AG20443 (cell line): ENCODE measurements at regions not wholly inside any gene's neighbourhood (a gene's known extent, or its start where the extent isn't known, plus 50 kb on each side); places are given as distances from the start of the nearest gene placed in this dataset.
"Not testable (repeated sequence)": the region's sequence is repeated elsewhere in the genome, so short reads cannot be mapped to it uniquely, and the experiment has no call there.

ENCODE experiments used
- DNase-seq: peaks from one replicate; pipeline ENCODE4 v3.0.0; 2012; ENCODE audit warnings: low spot score, mixed read lengths

- no peak for DNase-seq
These were observed 522.4 kb upstream of the NAALADL2 start for GRCh38 chr3:174336784-174337183.

GRCh38 chr3:174337227-174337626, 521.9 kb upstream of the NAALADL2 start:
- DNase-seq = no peak

- no peak for DNase-seq
These were observed 518.2 kb upstream of the NAALADL2 start for GRCh38 chr3:174340624-174341587.

- DNase-seq = no peak
These were observed 517.0 kb upstream of the NAALADL2 start for GRCh38 chr3:174342171-174342570.

GRCh38 chr3:174342941-174343501, 516.1 kb upstream of the NAALADL2 start:
- DNase-seq = peak; percentile 26

- no peak for DNase-seq
These were observed 513.0 kb upstream of the NAALADL2 start for GRCh38 chr3:174346141-174346540.

GRCh38 chr3:174346571-174346970, 512.6 kb upstream of the NAALADL2 start:
- DNase-seq = no peak

- no peak for DNase-seq
These were observed 511.5 kb upstream of the NAALADL2 start for GRCh38 chr3:174347474-174348138.

GRCh38 chr3:174352227-174352626, 506.9 kb upstream of the NAALADL2 start:
- DNase-seq = no peak

- peak; percentile 17 for DNase-seq
These were observed 503.6 kb upstream of the NAALADL2 start for GRCh38 chr3:174355505-174355904.

- no peak for DNase-seq
These were observed 502.5 kb upstream of the NAALADL2 start for GRCh38 chr3:174356596-174356995.

GRCh38 chr3:174358252-174358651, 500.9 kb upstream of the NAALADL2 start:
- no peak for DNase-seq

- DNase-seq = no peak
These were observed 496.6 kb upstream of the NAALADL2 start for GRCh38 chr3:174362556-174362955.

- DNase-seq = no peak
These were observed 495.9 kb upstream of the NAALADL2 start for GRCh38 chr3:174363256-174363655.

- no peak for DNase-seq
These were observed 493.3 kb upstream of the NAALADL2 start for GRCh38 chr3:174365796-174366195.

GRCh38 chr3:174366904-174367303, 492.2 kb upstream of the NAALADL2 start:
- DNase-seq = not testable (repeated sequence)

GRCh38 chr3:174376346-174376745, 482.8 kb upstream of the NAALADL2 start:
- DNase-seq = peak; percentile 14

- DNase-seq = no peak
These were observed 482.0 kb upstream of the NAALADL2 start for GRCh38 chr3:174377096-174377495.

GRCh38 chr3:174377684-174378083, 481.4 kb upstream of the NAALADL2 start:
- no peak for DNase-seq

- no peak for DNase-seq
These were observed 476.3 kb upstream of the NAALADL2 start for GRCh38 chr3:174382878-174383277.

- no peak for DNase-seq
These were observed 471.4 kb upstream of the NAALADL2 start for GRCh38 chr3:174387736-174388135.

GRCh38 chr3:174397848-174398247, 461.3 kb upstream of the NAALADL2 start:
- DNase-seq = peak; percentile 15

GRCh38 chr3:174398761-174399160, 460.4 kb upstream of the NAALADL2 start:
- DNase-seq = no peak
